ENCODE measurements at regions not wholly inside any gene's neighbourhood (a gene's known extent, or its start where the extent isn't known, plus 50 kb on each side); places are given as distances from the start of the nearest gene placed in this dataset.

GRCh38 chr4:132827522-132827921 lies 321.6 kb upstream of the PCDH10 start:
- TF ChIP-seq, protein P1, sequence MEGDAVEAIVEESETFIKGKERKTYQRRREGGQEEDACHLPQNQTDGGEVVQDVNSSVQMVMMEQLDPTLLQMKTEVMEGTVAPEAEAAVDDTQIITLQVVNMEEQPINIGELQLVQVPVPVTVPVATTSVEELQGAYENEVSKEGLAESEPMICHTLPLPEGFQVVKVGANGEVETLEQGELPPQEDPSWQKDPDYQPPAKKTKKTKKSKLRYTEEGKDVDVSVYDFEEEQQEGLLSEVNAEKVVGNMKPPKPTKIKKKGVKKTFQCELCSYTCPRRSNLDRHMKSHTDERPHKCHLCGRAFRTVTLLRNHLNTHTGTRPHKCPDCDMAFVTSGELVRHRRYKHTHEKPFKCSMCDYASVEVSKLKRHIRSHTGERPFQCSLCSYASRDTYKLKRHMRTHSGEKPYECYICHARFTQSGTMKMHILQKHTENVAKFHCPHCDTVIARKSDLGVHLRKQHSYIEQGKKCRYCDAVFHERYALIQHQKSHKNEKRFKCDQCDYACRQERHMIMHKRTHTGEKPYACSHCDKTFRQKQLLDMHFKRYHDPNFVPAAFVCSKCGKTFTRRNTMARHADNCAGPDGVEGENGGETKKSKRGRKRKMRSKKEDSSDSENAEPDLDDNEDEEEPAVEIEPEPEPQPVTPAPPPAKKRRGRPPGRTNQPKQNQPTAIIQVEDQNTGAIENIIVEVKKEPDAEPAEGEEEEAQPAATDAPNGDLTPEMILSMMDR (IDR thresholded peaks at IDR 0.05): no peak
- Histone ChIP-seq H3K4me2 (ENCODE audit: low read length) (no peak overlapping the region), H2AFZ (no peak overlapping the region), H3K27ac (no peak overlapping the region), H3K4me3 (ENCODE audit: low read depth, low read length) (no peak overlapping the region), H3K27me3 (ENCODE audit: control insufficient read depth, insufficient read depth, low read length) (no peaks in the 10 kb centered on the region), H3K4me1 (no peaks in the 10 kb centered on the region), H3K9me3 (ENCODE audit: control insufficient read depth, low read length) (no peaks in the 10 kb centered on the region), H3K36me3 (ENCODE audit: control insufficient read depth, insufficient read depth, low read length) (no peaks in the 10 kb centered on the region), H3K9ac (no peak overlapping the region), H3K79me2 (no peaks in the 10 kb centered on the region)

DNA sequence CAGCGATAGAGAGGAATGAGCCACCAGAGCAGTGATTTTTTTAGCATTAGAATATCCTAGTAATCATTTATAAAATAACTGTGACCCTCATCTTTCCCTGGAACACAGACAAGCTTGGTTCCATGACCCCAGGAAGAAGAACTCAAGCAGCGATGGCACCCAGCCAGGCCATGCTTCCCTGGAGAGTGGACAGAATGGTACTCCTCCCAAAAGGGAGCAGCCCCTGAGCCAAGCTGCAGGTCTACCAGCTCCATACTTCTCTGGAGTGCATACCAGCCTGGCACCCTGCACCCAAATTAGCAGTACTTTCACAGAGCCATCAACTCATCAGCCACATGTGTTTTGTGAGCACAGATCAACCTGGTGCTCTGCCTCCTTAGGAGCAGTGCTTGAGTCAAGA lies 310.9 kb upstream of the PCDH10 start:
- H3K36me3 ChIP-seq (ENCODE audit: control insufficient read depth, insufficient read depth, low read length): no peaks in the 10 kb centered on the region
- H3K27ac ChIP-seq: no peak overlapping the region
- no peaks in the 10 kb centered on the region for H3K27me3 ChIP-seq (ENCODE audit: control insufficient read depth, insufficient read depth, low read length)
- TF ChIP-seq, protein P1 (IDR thresholded peaks at IDR 0.05): no peak
- no peaks in the 10 kb centered on the region for H3K9me3 ChIP-seq (ENCODE audit: control insufficient read depth, low read length)
- H3K4me3 ChIP-seq (ENCODE audit: low read depth, low read length): no peak overlapping the region
- H2AFZ ChIP-seq: no peak overlapping the region
- H3K4me1 ChIP-seq: no peaks in the 10 kb centered on the region
- no peaks in the 10 kb centered on the region for H3K79me2 ChIP-seq
- H3K4me2 ChIP-seq (ENCODE audit: low read length): no peak overlapping the region
- H3K9ac ChIP-seq: no peak overlapping the region

GRCh38 chr4:132839070-132839469 lies 310.0 kb upstream of the PCDH10 start:
- no peaks in the 10 kb centered on the region for H3K79me2 ChIP-seq
- no peak overlapping the region for H3K9ac ChIP-seq
- no peaks in the 10 kb centered on the region for H3K4me1 ChIP-seq
- H3K27me3 ChIP-seq (ENCODE audit: control insufficient read depth, insufficient read depth, low read length): no peaks in the 10 kb centered on the region
- no peak overlapping the region for H3K4me3 ChIP-seq (ENCODE audit: low read depth, low read length)
- no peak overlapping the region for H3K27ac ChIP-seq
- no peak overlapping the region for H3K4me2 ChIP-seq (ENCODE audit: low read length)
- no peaks in the 10 kb centered on the region for H3K36me3 ChIP-seq (ENCODE audit: control insufficient read depth, insufficient read depth, low read length)
- no peaks in the 10 kb centered on the region for H3K9me3 ChIP-seq (ENCODE audit: control insufficient read depth, low read length)
- no peak overlapping the region for H2AFZ ChIP-seq
- TF ChIP-seq, protein P1 (IDR thresholded peaks at IDR 0.05): no peak

DNA sequence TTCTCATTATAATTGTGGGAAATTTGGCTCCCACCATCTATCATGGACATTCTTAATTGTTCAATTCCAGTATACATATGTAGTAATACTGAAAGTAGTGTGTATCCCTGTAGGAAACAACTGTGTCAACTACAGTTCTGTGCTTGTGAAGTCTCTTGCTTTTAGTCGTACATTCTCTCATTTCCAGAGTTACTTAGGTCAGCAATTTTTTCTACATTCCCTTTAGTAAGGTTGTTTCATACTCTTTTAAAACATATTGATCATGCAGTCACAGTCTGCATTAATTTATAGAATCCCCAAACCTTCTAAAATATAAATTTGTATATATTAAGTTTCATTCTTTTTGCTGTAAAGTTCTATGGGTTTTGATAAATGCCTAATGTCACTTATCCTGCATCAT lies 289.2 kb upstream of the PCDH10 start:
- Histone ChIP-seq H3K9ac (no peak overlapping the region), H3K4me2 (ENCODE audit: low read length) (no peak overlapping the region), H3K27me3 (ENCODE audit: control insufficient read depth, insufficient read depth, low read length) (no peaks in the 10 kb centered on the region), H3K79me2 (no peaks in the 10 kb centered on the region), H3K4me1 (no peaks in the 10 kb centered on the region), H3K4me3 (ENCODE audit: low read depth, low read length) (no peak overlapping the region), H3K36me3 (ENCODE audit: control insufficient read depth, insufficient read depth, low read length) (no peaks in the 10 kb centered on the region), H3K27ac (no peak overlapping the region), H2AFZ (no peak overlapping the region), H3K9me3 (ENCODE audit: control insufficient read depth, low read length) (no peaks in the 10 kb centered on the region)
- TF ChIP-seq, protein P1 (IDR thresholded peaks at IDR 0.05): no peak

DNA sequence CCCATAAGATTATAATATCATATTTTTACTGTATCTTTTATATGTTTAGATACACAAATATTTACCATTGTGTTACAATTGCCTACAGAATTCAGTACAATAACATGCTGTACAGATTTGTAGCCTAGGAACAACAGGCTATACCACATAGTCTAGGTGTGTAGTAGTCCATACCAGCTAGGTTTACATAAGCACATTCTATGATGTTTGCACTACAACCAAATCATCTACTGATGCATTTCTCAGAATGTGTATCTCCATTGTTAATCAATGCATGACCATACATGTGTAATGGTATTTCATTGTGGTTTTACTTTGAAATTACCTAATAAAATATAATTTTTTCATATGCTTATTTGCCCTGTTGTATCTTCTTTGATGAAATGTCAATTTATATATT lies 288.1 kb upstream of the PCDH10 start:
- TF ChIP-seq, protein P1 (IDR thresholded peaks at IDR 0.05): no peak
- Histone ChIP-seq H3K9me3 (ENCODE audit: control insufficient read depth, low read length) (no peaks in the 10 kb centered on the region), H3K27me3 (ENCODE audit: control insufficient read depth, insufficient read depth, low read length) (no peaks in the 10 kb centered on the region), H3K27ac (no peak overlapping the region), H3K36me3 (ENCODE audit: control insufficient read depth, insufficient read depth, low read length) (no peaks in the 10 kb centered on the region), H3K9ac (no peak overlapping the region), H3K4me3 (ENCODE audit: low read depth, low read length) (no peak overlapping the region), H3K79me2 (no peaks in the 10 kb centered on the region), H2AFZ (no peak overlapping the region), H3K4me2 (ENCODE audit: low read length) (no peak overlapping the region), H3K4me1 (no peaks in the 10 kb centered on the region)
